ENCODE measurements at regions not wholly inside any gene's neighbourhood (a gene's known extent, or its start where the extent isn't known, plus 50 kb on each side); places are given as distances from the start of the nearest gene placed in this dataset.
"Not testable (repeated sequence)": the region's sequence is repeated elsewhere in the genome, so short reads cannot be mapped to it uniquely, and the experiment has no call there.

DNA sequence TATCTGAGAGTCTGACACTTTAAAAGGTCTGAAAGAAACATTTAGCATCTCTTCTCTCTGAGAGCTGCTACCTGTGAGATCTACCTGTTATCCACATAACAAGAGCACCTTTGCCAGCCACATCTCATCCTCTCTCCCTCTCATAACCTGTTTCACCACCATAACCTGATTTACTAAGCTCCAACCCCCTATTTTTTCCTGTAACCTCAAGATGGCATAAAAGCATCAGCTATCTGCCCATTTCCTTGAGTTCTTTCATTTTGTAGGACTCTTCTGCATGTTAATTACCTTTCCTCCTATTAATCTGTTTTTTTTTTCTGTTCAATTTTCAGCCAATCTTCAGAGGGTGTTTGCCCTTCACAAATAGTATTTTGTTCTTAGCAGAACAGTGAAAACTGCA is 136.5 kb upstream of the KCNK1 start:
- DNase-seq = no peak

- DNase-seq = no peak
These were observed 135.3 kb upstream of the KCNK1 start for GRCh38 chr1:233478611-233479010.

GRCh38 chr1:233479110-233479890 is 134.6 kb upstream of the KCNK1 start:
- DNase-seq = no peak

- no peak for DNase-seq
These were observed 133.7 kb upstream of the KCNK1 start for GRCh38 chr1:233480198-233480597.

- DNase-seq = no peak
These were observed 131.5 kb upstream of the KCNK1 start for GRCh38 chr1:233482388-233482787.

DNA sequence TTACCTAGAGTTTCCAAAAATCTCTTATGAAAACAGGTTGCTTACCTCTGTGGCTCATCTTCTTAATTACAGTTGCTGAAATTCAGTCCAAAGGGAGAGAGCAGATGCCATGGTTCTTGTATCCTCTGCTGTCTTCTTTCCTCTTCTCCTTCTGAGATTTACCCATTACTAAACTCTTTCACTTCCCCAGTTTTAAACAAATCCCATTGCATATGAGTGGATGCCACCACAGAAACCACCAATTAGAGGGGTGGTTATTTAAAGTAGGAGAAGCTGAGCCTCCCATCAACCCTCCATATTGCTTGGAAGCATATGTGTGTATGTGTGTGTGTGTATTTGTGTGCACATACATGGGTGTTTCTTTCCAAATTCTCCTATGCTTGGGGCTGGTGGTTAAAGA is 128.5 kb upstream of the KCNK1 start:
- no peak for DNase-seq

DNA sequence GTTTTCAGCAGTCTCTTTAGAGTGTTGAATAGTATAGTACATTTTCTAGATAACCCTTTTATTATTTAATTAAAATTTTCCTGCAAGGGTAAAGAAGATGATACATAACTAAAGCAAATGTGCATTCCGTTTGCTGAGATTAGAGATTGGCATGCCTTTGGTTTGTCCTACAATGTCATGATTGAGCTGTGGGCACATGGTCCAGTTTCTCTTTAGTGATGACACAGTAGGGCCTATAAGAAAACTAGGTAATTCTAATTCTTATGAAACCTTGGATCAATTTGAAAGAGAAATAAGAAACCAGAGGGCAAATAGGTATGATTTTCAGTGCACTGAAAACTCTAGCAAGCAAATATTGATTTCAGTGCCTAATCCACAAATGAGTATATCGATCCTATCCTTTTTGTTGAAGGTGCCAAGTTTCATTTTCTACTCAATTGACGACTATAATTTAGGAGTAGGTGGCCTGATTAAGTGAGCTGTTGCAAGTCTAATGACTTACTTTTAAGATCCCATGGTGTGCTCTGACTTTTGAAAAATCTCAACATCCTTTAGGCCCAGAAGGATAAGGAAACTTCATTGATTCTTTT is 128.0 kb upstream of the KCNK1 start:
- no peak for DNase-seq

DNA sequence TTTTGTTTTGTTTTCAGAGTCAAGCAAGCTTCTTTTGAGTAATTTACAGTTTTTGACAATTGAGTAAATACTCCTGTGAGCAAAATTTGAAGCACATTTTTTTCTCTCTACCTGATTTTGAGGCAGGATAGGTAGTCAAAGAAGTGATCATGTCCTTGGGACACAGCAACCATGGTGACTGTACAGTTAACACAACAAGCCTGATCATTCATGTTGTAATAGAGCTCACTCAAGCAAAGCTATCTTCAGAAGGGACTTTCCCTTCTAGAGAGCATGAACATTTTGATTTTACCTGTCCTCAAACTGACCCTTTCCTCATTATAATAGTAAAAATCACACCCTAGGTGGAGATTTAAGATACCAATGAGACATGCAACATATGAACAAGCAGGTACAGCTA is 126.5 kb upstream of the KCNK1 start:
- DNase-seq = no peak

DNA sequence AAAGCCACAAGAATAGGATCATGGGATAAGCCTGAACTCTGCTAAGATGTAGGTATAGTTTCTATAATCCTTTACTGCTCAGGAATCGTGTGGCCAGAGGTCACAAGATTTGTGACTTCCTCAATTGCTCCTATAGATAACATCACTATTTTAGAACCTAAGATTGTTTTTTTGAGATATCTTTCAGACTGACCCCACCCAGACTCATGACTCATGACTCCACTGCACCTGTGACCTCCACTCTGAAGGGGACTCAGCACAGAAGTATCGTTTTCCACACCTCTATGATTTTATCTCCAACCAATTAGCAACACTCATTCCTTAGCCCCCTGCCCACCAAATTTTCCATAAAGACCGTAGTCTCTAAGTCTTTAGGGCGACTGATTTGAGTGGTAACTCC is 124.5 kb upstream of the KCNK1 start:
- no peak for DNase-seq

GRCh38 chr1:233490488-233490887 is 123.4 kb upstream of the KCNK1 start:
- no peak for DNase-seq

GRCh38 chr1:233491953-233492620 is 121.8 kb upstream of the KCNK1 start:
- DNase-seq = no peak

DNA sequence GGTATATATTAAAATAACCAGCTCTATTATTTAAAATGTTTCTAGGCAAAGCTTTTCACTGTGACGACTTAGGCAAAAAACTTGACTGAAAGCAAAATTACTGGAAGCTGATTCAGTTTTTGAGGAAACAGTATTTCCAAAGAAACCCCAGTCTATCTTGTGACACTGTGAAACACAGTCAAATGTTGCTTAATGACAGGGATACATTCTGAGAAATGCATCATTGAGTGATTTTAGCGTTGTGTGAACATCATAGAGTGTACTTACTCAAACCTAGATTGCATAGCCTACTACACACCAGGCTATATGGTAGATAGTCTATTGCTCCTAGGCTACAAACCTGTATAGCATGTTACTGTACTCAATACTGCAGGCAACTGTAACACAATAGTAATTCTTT is 116.9 kb upstream of the KCNK1 start:
- DNase-seq = peak in 1 of 5 donors; percentile 4

DNA sequence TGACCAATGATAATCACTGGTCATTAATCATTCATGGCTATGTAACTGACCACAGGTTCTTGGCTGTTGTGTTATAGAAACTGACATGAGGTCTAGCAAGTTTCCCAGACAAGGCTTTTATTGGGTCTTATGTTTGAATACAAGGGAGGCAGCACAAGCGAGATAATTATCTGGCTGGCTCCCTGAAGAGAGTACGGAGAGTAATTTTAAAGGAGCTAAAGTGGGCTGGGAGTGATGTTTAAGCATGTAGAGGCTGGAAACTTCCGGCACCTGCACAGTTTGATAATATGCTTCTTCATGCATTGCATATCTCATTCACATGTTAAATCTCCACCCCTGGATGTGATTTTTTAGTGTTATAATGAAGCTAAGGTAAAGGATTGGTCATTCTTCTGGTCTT is 116.2 kb upstream of the KCNK1 start:
- no peak for DNase-seq

- no peak for DNase-seq
These were observed 113.8 kb upstream of the KCNK1 start for GRCh38 chr1:233500106-233500505.

DNA sequence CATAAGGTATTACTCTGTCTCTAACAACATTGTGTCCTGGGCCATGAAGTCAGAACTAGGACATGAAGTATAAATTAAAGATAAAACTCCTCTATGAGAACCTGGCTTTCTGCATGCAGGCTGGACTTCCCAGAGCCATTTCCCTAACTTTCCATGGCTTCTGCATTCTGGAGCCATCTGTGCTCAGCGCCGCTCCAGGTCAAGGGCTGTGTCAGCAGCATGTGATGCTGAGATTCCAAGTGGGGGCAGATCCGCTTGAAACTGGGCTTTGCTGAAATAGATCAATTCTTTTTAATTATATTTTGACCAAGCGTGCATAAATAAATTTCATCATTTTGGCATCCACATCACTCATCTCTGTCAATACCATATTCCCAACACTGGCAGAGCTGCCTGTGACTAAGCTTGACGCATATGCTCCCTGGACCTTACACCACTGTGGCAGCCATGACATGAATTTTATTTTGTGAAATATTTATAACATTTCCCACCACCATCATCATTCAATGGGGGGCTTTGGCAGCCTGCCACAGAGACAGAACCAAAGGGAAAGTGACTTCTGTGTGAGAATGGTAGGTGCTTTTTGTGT is 110.4 kb upstream of the KCNK1 start:
- no peak for DNase-seq

- peak in 1 of 5 donors; percentile 15 for DNase-seq
These were observed 108.8 kb upstream of the KCNK1 start for GRCh38 chr1:233505130-233505529.

DNA sequence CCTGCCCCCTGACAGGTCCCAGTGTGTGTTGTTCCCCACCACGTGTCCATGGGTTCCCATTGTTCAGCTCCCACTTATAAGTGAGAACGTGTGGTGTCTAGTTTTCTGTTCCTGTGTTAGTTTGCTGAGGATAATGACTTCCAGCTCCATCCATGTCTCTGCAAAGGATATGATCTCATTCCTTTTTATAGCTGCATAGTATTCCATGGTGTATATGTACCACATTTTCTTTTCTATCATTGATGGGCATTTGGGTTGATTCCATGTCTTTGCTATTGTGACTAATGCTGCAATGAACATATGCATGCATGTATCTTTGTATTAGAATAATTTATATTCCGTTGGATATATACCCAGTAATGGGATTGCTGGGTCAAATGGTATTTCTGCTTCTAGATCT is 108.0 kb upstream of the KCNK1 start:
- not testable (repeated sequence) for DNase-seq

- no peak for DNase-seq
These were observed 104.4 kb upstream of the KCNK1 start for GRCh38 chr1:233509526-233509925.

DNA sequence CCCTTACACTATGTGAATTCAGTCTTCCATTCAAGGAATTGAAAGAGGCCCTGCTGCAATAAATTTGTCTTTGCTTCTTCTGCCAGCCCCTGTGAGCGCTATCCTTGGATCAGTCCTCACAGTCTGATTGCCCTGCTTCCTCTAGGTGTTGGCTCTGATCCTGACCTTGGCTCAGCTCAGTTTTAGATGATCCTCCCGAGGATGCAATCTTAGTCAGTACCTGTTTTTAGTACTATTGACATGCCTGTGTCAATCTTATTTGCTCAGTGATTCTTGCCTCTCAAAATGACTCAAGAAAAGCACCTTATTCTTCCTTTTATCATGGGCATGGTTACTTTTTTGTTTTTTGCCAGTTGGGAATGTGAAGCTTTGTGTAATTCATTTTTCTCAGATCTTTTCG is 101.4 kb upstream of the KCNK1 start:
- no peak for DNase-seq

DNA sequence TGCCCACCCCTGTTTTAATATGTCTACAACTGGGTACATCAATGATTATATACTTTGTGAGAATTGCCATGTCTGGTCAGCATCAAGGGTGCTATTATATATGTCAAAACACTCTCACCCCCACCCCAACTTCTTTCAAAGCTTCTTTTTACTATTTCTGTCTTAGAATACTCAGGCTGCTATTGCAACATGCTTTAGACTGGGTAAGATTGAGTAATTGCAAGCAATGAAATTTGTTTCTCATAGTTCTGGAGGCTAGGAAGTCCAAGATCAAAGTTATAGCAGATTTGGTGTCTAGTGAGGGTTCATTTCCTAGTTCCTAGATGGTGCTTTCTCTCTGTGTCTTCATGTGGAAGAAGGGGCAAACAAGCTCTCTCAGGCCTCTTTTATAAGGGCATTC is 100.5 kb upstream of the KCNK1 start:
- DNase-seq = no peak

DNA sequence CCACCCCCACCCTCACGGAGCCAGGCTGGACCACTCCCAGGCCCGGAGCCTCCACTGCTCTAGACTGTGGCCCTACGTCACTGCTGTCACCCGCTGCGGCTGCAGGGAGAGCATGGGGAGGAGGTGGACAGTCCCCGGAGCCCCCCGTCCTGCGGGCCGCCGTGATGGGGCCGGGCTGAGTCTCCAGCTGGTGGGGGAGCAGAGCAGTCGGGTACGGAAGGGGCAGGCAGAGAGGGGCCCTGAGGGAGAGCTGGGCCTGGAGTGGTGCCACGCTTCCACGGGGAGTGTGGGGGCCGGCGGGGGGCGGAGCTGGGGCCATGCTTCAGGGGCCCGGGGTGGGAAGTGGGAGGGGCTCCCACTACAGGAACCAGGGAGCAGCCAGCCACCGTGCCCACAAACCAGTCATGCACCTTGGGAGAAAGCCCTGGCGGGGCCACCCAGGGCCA is 98.9 kb upstream of the KCNK1 start:
- DNase-seq = no peak

DNA sequence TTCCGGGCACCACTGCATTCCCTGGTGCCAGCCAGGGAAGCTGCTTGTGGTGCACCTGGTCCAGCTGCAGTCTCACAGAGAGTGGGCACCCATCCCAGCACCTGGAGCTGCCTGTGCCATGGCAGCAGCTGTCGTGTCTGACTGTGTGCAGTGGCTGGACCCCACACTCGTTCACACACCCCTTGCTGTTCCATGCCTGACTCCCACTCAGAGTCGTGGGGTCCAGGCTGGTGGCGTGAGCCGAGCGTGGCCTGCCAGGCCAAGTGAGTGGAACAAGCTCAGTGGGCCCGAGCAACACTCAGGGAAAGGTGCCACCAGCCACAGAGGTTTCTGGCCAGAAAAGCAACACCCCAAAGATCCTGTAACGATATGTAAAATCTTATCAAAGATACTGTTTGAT is 97.2 kb upstream of the KCNK1 start:
- no peak for DNase-seq

GRCh38 chr1:233518344-233518743 is 95.6 kb upstream of the KCNK1 start:
- DNase-seq = peak in 1 of 5 donors; percentile 43

Measured in T-helper 1 cell (primary cell).